K562 (cell line): ENCODE measurements at regions not wholly inside any gene's neighbourhood (a gene's known extent, or its start where the extent isn't known, plus 50 kb on each side); places are given as distances from the start of the nearest gene placed in this dataset.

ENCODE experiments used
- ATAC-seq: fragments of 200-7000 bp; cut with Tn5 transposase; 3 replicates; pipeline ENCODE4 v1.9.1; 2020; ENCODE audit warnings: moderate library complexity
- BruUV-seq: library from RNA; stranded (reverse); fragments of 400-500 nt; replicated peaks from 2 replicates; lab custom pipeline; 2021; lab: Mats Ljungman, UMichigan
- CTCF ChIA-PET: fragments of 300-600 bp; formaldehyde crosslinking; extraction: SDS; loops from one replicate; lab custom pipeline; 2021; ENCODE audit warnings: low intra/inter-chr PET ratio; lab: Yijun Ruan, JAX
- POLR2A ChIA-PET: fragments of 300-600, 350-650 bp; sonication (Branson Sonifier 250); formaldehyde crosslinking; extraction: SDS; loops from one replicate; lab custom pipeline; 2021; ENCODE audit warnings: antibody characterized with exemption, inconsistent platforms; lab: Yijun Ruan, JAX
- DNase-seq, 4 experiments: peaks; one replicate each; pipeline versions ENCODE4 v3.0.0 to v3.0.0-alpha.2; 2011 to 2018; ENCODE audit warnings: low spot score in 3 of 4, mixed read lengths in 3 of 4; ENCODE audit errors: extremely low read depth in 1 of 4
- FAIRE-seq: peaks from 2 replicates; lab custom pipeline; 2011; peaks lifted over from hg19 to GRCh38; lab: Jason Lieb, UNC
- H2AFZ ChIP-seq: 2 replicates; pipeline ENCODE4 v1.6.0; 2011; ENCODE audit warnings: low read depth, low read length, control low read depth, inconsistent platforms
- H3K27ac ChIP-seq: fragments of 200-600 bp; 3 replicates; pipeline ENCODE4 v1.8.0; 2011; ENCODE audit warnings: low read depth, mild to moderate bottlenecking, control low read depth, inconsistent platforms, low read length, moderate library complexity, mixed read lengths; ENCODE audit errors: extremely low read depth
- H3K27me3 ChIP-seq, 2 experiments: fragments of 300-600 bp in 1 of 2; 2 replicates in 1 of 2; 3 replicates in 1 of 2; pipeline versions ENCODE4 v1.6.0 to v1.8.0; 2011; ENCODE audit warnings: inconsistent platforms in 2 of 2, low read length in 2 of 2, mild to moderate bottlenecking in 1 of 2, mixed read lengths in 1 of 2, moderate library complexity in 1 of 2; ENCODE audit not compliant: control insufficient read depth in 2 of 2, insufficient read depth in 2 of 2
- H3K36me3 ChIP-seq: fragments of 300-600 bp; 3 replicates; pipeline ENCODE4 v1.8.0; 2011; ENCODE audit warnings: mild to moderate bottlenecking, low read length, inconsistent platforms; ENCODE audit not compliant: control insufficient read depth, insufficient read depth
- H3K4me1 ChIP-seq, 2 experiments: fragments of 200-600 bp in 1 of 2; replicated peaks in 1 of 2; 2 replicates in 1 of 2; 3 replicates in 1 of 2; pipeline versions ENCODE4 v1.5.1 to v1.8.0; 2011; ENCODE audit warnings: inconsistent platforms in 2 of 2, low read length in 2 of 2, mild to moderate bottlenecking in 1 of 2, mixed read lengths in 1 of 2, moderate library complexity in 1 of 2; ENCODE audit not compliant: control insufficient read depth in 2 of 2, insufficient read depth in 2 of 2
- H3K4me2 ChIP-seq: 2 replicates; pipeline ENCODE4 v1.6.1; 2011; ENCODE audit warnings: low read length, control low read depth, inconsistent platforms, mixed read lengths; ENCODE audit not compliant: insufficient read depth
- H3K4me3 ChIP-seq: fragments of 200-600 bp; sonication (generic), shearing (Covaris generic); 2 replicates; pipeline ENCODE4 v1.5.1; 2016; ENCODE audit warnings: control low read depth, inconsistent platforms
- H3K79me2 ChIP-seq: fragments of 200-600 bp; 3 replicates; pipeline ENCODE4 v1.8.0; 2011; ENCODE audit warnings: low read length, inconsistent platforms; ENCODE audit not compliant: control insufficient read depth, insufficient read depth
- H3K9ac ChIP-seq, 2 experiments: 2 replicates each; pipeline versions ENCODE4 v1.6.0 to v1.6.1; 2011; ENCODE audit warnings: low read depth in 2 of 2, low read length in 2 of 2, control low read depth in 1 of 2, inconsistent platforms in 1 of 2, mild to moderate bottlenecking in 1 of 2, mixed read lengths in 1 of 2; ENCODE audit not compliant: insufficient read depth in 1 of 2
- H3K9me1 ChIP-seq: one replicate; pipeline ENCODE4 v1.6.0; 2011; ENCODE audit warnings: inconsistent platforms, mild to moderate bottlenecking, low read length, moderate library complexity; ENCODE audit not compliant: control insufficient read depth, insufficient read depth
- H3K9me3 ChIP-seq: replicated peaks from 2 replicates; pipeline ENCODE4 v1.5.1; 2011; ENCODE audit warnings: low read depth, low read length, inconsistent platforms; ENCODE audit not compliant: control insufficient read depth, insufficient read depth
- H4K20me1 ChIP-seq: replicated peaks from 2 replicates; pipeline ENCODE4 v1.6.1; 2011; ENCODE audit warnings: low read length, inconsistent platforms, mixed read lengths; ENCODE audit not compliant: control insufficient read depth, insufficient read depth
- BRD9 ChIP-seq: fragments of 450-650 bp; IDR thresholded peaks from 2 replicates; pipeline ENCODE4 v1.6.1; 2018; ENCODE audit warnings: low read depth; ENCODE audit not compliant: partially characterized antibody
- CHCHD3 ChIP-seq: fragments of 250-450 bp; sonication (Bioruptor Pico); IDR thresholded peaks from 2 replicates; pipeline ENCODE4 v2.1.2; 2022; ENCODE audit warnings: mild to moderate bottlenecking
- KDM1A ChIP-seq, 2 experiments: fragments of 450-650 bp; IDR thresholded peaks; 2 replicates each; pipeline ENCODE4 v1.6.1; 2016; ENCODE audit warnings: mild to moderate bottlenecking in 2 of 2
- PHF21A ChIP-seq: fragments of 450-650 bp; IDR thresholded peaks from 2 replicates; pipeline ENCODE4 v1.6.1; 2017; ENCODE audit warnings: low read depth, borderline replicate concordance
- PTRF ChIP-seq: fragments of 450-650 bp; IDR thresholded peaks from 2 replicates; pipeline ENCODE4 v1.6.1; 2016; ENCODE audit warnings: mild to moderate bottlenecking, missing genetic modification characterization, missing compliant biosample characterization
- PTTG1 ChIP-seq: fragments of 450-650 bp; IDR thresholded peaks from 2 replicates; pipeline ENCODE4 v1.6.1; 2016; ENCODE audit warnings: low read depth, mild to moderate bottlenecking, missing genetic modification characterization, missing compliant biosample characterization
- RFX7 ChIP-seq: fragments of 250-450 bp; sonication (Bioruptor Pico); IDR thresholded peaks from 2 replicates; pipeline ENCODE4 v1.5.1; 2021; ENCODE audit warnings: mild to moderate bottlenecking
- TCF3 ChIP-seq: sonication (generic); formaldehyde crosslinking; IDR thresholded peaks from 2 replicates; pipeline ENCODE4 v1.4.0; 2020; ENCODE audit warnings: mild to moderate bottlenecking, missing genetic modification reagents
- TRIM24 ChIP-seq, 2 experiments: fragments of 450-650 bp; IDR thresholded peaks; 2 replicates each; pipeline ENCODE4 v1.6.1; 2016
- ZNF239 ChIP-seq: fragments of 250-450 bp; sonication (Bioruptor Pico); IDR thresholded peaks from 2 replicates; pipeline ENCODE4 v1.4.0; 2020; ENCODE audit warnings: mild to moderate bottlenecking
- ZNF3 ChIP-seq: fragments of 250-450 bp; sonication (Bioruptor Pico); IDR thresholded peaks from 2 replicates; pipeline ENCODE4 v1.5.0; 2021; ENCODE audit warnings: mild to moderate bottlenecking, moderate library complexity
- ZNF324 ChIP-seq: fragments of 250-450 bp; sonication (Bioruptor Pico); IDR thresholded peaks from 2 replicates; pipeline ENCODE4 v1.4.0; 2020; ENCODE audit warnings: mild to moderate bottlenecking
- ZNF445 ChIP-seq: fragments of 250-450 bp; sonication (Bioruptor Pico); IDR thresholded peaks from 2 replicates; pipeline ENCODE4 v1.4.0; 2020; ENCODE audit warnings: low read depth, mild to moderate bottlenecking, moderate library complexity
- WGBS: fragments of 100-300 bp; shearing (Covaris generic); methylation state at CpG from one replicate; pipeline ENCODE4 v1.1.6; 2016; ENCODE audit warnings: low coverage, mixed read lengths; ENCODE audit not compliant: insufficient coverage; ENCODE audit errors: missing lambda C conversion rate; 5-methylcytosine and 5-hydroxymethylcytosine counted together
- in situ Hi-C: fragments of 300-500 bp; cut with MboI; formaldehyde crosslinking; loops from 4 replicates; pipeline ENCODE4 v1.15.0; 2018; ENCODE audit warnings: inconsistent platforms, mixed read lengths
- intact Hi-C: fragments of 100-400 bp; cut with micrococcal nuclease; formaldehyde crosslinking; loops from 2 replicates; pipeline ENCODE4 v1.14.2; 2022
- TF ChIP-seq, protein P1 (sequence below): fragments of 450-650 bp; formaldehyde crosslinking; conservative IDR thresholded peaks from 2 replicates; pipeline ENCODE4 v1.4.0; 2022; ENCODE audit warnings: mild to moderate bottlenecking, missing genetic modification characterization
- TF ChIP-seq, protein P2 (sequence below), 2 experiments: fragments of 250-450 bp in 1 of 2; fragments of 450-650 bp in 1 of 2; sonication (Bioruptor Pico) in 1 of 2; IDR thresholded peaks; 2 replicates each; pipeline versions ENCODE4 v1.6.1 to v1.8.0; 2016 to 2021; ENCODE audit warnings: mild to moderate bottlenecking in 2 of 2, moderate library complexity in 2 of 2, missing compliant biosample characterization in 1 of 2, missing genetic modification characterization in 1 of 2
- TF ChIP-seq, protein P3 (sequence below): sonication (generic); formaldehyde crosslinking; IDR thresholded peaks from 2 replicates; pipeline ENCODE4 v1.8.0; 2022; ENCODE audit warnings: missing genetic modification reagents, mild to moderate bottlenecking, borderline replicate concordance
- TF ChIP-seq, protein P4 (sequence below), 2 experiments: IDR thresholded peaks; 2 replicates each; pipeline ENCODE4 v1.6.1; 2012; ENCODE audit warnings: improper control_type of control experiment in 2 of 2, low read depth in 2 of 2, low read length in 2 of 2, borderline replicate concordance in 1 of 2

DNA sequence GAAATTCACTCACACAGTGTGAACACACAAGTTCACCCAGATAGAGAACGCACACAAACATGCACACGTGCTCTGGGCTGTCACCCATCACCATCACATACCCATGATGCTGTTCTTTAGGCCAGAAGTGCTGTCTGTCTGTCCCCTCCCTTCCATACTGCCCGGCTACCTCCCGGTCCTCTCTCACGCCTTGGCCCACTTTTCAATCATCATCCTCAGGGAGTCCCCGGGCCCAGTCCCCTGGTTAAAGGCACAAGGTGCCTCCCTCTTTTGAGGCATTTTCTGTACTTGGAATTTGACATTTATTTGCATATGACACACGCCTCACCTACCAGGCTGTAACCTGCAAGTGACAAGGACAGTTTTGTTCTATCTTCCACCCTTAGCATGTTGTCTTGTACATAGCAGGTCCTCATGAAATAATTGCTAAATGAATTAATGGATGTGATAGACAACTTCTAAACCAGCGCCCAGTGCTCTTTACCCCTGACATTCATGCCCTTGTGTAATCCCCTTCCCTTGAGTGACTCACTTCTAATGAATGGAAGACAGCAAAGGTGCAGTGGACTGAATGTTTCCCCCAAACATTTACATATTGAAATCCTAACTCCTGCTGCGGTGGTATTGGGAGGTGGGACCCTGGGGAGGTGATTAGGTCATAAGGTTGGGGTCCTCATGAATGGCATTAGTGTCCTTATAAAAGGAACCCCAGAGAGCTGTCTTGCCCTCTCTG lies 73.9 kb upstream of the ADPGK start:
- intact Hi-C loops (no loop called here), in situ Hi-C loops (no loop called here)
- Histone ChIP-seq H3K9me1 (no peaks in the 10 kb centered on the region), H2AFZ (no peak overlapping the region), H3K4me2 (no peak overlapping the region), H3K4me3 (no peak overlapping the region), H4K20me1 (no peaks in the 10 kb centered on the region), H3K4me1 (no peaks in the 10 kb centered on the region), H3K27ac (no peak overlapping the region), H3K79me2 (no peaks in the 10 kb centered on the region), H3K27me3 (peaks cover 2 to 21% of the 10 kb centered on the region in 2 experiments; a peak in 3 of 5 replicates), H3K9ac (no peak overlapping the region), H3K36me3 (no peaks in the 10 kb centered on the region), H3K9me3 (no peaks in the 10 kb centered on the region)
- WGBS: under 1% methylated on average over 9 of the region's 9 CpGs
- ATAC-seq: no peak
- CTCF ChIA-PET: no interaction called here
- DNase-seq: no peak
- FAIRE-seq: no peak
- POLR2A ChIA-PET: no interaction called here
- no TSS peak for BruUV-seq
- TF ChIP-seq PHF21A (no peak), ZNF324 (no peak), RFX7 (CRISPR knock-in tag) (no peak), PTRF (no peak), ZNF445 (no peak), TCF3 (CRISPR knock-in tag) (no peak), ZNF239 (CRISPR knock-in tag) (no peak), ZNF3 (no peak), KDM1A (IDR thresholded peaks at IDR 0.05) (no peak), BRD9 (no peak), CHCHD3 (CRISPR knock-in tag) (no peak), PTTG1 (tag) (no peak), TRIM24 (IDR thresholded peaks at IDR 0.05) (no peak)
- TF ChIP-seq, protein P1, sequence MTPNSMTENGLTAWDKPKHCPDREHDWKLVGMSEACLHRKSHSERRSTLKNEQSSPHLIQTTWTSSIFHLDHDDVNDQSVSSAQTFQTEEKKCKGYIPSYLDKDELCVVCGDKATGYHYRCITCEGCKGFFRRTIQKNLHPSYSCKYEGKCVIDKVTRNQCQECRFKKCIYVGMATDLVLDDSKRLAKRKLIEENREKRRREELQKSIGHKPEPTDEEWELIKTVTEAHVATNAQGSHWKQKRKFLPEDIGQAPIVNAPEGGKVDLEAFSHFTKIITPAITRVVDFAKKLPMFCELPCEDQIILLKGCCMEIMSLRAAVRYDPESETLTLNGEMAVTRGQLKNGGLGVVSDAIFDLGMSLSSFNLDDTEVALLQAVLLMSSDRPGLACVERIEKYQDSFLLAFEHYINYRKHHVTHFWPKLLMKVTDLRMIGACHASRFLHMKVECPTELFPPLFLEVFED (CRISPR knock-in tag): no peak
- TF ChIP-seq, protein P2, sequence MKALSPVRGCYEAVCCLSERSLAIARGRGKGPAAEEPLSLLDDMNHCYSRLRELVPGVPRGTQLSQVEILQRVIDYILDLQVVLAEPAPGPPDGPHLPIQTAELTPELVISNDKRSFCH (CRISPR knock-in tag; IDR thresholded peaks at IDR 0.05): no peak
- TF ChIP-seq, protein P2 (tag; IDR thresholded peaks at IDR 0.05): no peak
- TF ChIP-seq, protein P3, sequence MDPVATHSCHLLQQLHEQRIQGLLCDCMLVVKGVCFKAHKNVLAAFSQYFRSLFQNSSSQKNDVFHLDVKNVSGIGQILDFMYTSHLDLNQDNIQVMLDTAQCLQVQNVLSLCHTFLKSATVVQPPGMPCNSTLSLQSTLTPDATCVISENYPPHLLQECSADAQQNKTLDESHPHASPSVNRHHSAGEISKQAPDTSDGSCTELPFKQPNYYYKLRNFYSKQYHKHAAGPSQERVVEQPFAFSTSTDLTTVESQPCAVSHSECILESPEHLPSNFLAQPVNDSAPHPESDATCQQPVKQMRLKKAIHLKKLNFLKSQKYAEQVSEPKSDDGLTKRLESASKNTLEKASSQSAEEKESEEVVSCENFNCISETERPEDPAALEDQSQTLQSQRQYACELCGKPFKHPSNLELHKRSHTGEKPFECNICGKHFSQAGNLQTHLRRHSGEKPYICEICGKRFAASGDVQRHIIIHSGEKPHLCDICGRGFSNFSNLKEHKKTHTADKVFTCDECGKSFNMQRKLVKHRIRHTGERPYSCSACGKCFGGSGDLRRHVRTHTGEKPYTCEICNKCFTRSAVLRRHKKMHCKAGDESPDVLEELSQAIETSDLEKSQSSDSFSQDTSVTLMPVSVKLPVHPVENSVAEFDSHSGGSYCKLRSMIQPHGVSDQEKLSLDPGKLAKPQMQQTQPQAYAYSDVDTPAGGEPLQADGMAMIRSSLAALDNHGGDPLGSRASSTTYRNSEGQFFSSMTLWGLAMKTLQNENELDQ (CRISPR knock-in tag): no peak
- TF ChIP-seq, protein P4, sequence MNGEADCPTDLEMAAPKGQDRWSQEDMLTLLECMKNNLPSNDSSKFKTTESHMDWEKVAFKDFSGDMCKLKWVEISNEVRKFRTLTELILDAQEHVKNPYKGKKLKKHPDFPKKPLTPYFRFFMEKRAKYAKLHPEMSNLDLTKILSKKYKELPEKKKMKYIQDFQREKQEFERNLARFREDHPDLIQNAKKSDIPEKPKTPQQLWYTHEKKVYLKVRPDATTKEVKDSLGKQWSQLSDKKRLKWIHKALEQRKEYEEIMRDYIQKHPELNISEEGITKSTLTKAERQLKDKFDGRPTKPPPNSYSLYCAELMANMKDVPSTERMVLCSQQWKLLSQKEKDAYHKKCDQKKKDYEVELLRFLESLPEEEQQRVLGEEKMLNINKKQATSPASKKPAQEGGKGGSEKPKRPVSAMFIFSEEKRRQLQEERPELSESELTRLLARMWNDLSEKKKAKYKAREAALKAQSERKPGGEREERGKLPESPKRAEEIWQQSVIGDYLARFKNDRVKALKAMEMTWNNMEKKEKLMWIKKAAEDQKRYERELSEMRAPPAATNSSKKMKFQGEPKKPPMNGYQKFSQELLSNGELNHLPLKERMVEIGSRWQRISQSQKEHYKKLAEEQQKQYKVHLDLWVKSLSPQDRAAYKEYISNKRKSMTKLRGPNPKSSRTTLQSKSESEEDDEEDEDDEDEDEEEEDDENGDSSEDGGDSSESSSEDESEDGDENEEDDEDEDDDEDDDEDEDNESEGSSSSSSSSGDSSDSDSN (IDR thresholded peaks at IDR 0.05; ENCODE audit: borderline replicate concordance in 1 of 2, low read depth in 2 of 2, low read length in 2 of 2): no peak
